ENCODE measurements at regions not wholly inside any gene's neighbourhood (a gene's known extent, or its start where the extent isn't known, plus 50 kb on each side); places are given as distances from the start of the nearest gene placed in this dataset.
"Not testable (repeated sequence)": the region's sequence is repeated elsewhere in the genome, so short reads cannot be mapped to it uniquely, and the experiment has no call there.

- peak; percentile 57 for DNase-seq (ENCODE audit: low spot score)
Observed at GRCh38 chr7:142603870-142604448, 145.3 kb upstream of the PRSS1 start.

GRCh38 chr7:142602756-142603155 is 146.5 kb upstream of the PRSS1 start:
- no peak for DNase-seq (ENCODE audit: low spot score)

DNA sequence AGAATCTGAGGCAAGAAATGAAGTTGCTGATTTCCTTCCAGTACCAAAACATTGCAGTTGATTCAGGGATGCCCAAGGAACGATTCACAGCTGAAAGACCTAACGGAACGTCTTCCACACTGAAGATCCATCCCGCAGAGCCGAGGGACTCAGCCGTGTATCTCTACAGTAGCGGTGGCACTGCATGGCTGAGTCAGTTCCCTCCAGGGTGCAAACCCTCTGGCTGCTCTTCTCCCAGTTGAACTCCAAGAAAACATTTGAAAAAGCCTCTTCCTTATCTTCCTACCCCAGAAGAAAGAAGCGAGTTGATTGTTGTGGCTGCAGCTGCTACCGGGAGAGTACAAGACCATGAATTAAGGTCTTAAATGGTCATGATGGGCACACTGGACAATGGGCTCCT is 147.1 kb upstream of the PRSS1 start:
- no peak for DNase-seq (ENCODE audit: low spot score)

DNA sequence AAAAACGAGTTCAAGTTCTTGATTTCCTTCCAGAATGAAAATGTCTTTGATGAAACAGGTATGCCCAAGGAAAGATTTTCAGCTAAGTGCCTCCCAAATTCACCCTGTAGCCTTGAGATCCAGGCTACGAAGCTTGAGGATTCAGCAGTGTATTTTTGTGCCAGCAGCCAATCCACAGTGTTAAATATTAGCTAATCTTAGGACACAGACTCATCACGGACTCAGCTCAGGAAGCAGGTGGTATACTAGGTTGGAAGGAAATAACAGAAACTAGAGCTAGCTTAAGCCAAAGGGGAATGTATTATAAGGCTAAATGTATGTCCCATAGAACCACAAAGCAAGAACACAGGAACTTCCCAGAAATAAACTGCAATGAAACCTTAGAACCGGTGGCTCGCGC is 151.0 kb upstream of the PRSS1 start:
- DNase-seq (ENCODE audit: low spot score): no peak

GRCh38 chr7:142597547-142597946 is 151.7 kb upstream of the PRSS1 start:
- DNase-seq (ENCODE audit: low spot score): no peak

GRCh38 chr7:142595816-142596516 is 153.3 kb upstream of the PRSS1 start:
- DNase-seq (ENCODE audit: low spot score): no peak

- DNase-seq (ENCODE audit: low spot score): no peak
Observed at GRCh38 chr7:142594078-142594477, 155.2 kb upstream of the PRSS1 start.

DNA sequence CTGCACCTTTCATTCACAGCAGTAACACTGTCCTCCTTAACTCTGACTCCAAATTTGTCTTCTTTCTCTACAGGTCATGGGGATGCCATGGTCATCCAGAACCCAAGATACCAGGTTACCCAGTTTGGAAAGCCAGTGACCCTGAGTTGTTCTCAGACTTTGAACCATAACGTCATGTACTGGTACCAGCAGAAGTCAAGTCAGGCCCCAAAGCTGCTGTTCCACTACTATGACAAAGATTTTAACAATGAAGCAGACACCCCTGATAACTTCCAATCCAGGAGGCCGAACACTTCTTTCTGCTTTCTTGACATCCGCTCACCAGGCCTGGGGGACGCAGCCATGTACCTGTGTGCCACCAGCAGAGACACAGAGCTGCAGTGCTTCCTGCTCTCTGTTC is 156.2 kb upstream of the PRSS1 start:
- no peak for DNase-seq (ENCODE audit: low spot score)

GRCh38 chr7:142592664-142593063 is 156.6 kb upstream of the PRSS1 start:
- no peak for DNase-seq (ENCODE audit: low spot score)

DNA sequence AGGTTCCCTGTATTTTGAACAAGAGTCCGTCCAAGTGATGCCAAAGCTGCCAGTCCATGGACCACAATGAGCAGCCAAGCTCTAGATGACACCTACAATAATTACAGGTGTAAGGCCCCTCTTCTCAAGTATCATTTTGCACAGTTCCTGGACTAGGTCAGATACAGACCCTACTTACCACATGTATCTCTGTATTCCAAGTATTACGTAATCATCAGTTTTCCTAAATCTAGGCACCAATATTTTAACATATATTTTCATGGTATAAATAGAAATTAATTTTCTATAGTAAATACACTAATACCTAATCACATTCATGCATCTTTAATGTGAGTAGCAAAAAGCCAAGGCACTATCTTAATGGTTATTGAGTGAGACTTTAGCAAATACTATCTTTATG is 157.0 kb upstream of the PRSS1 start:
- DNase-seq (ENCODE audit: low spot score): no peak

DNA sequence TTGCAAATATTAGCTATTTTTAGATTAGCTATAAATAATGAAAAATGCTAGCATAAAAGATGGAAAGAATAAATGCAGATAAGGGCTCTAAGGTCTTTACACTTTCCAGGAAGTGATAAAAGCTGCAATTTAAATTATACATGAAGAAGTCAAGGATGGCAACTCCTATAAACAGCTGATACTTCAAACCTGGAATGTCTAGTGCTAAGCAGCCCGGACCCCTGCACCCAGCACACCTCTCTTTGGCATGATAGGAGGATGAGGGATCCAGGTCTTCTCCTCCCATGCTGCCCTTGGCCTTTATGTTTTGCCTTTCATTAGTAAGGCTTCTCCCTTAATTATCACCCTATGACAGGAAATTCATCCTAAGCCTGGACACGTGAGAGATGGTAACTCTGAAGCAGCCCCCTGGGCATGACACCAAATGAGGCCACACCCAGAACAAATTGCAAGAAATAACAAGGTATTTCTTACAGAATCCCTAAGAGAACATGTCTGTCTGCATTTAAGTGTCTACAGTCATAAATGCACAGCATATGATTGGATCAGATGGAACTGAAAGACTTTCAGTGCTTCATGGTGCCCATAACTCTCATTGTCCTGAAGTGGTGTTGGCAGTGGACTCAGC is 158.3 kb upstream of the PRSS1 start:
- no peak for DNase-seq (ENCODE audit: low spot score)

- no peak for DNase-seq (ENCODE audit: low spot score)
Observed at GRCh38 chr7:142590077-142590476, 159.2 kb upstream of the PRSS1 start.

GRCh38 chr7:142587578-142588191 is 161.6 kb upstream of the PRSS1 start:
- peak; percentile 70 for DNase-seq (ENCODE audit: low spot score)

DNA sequence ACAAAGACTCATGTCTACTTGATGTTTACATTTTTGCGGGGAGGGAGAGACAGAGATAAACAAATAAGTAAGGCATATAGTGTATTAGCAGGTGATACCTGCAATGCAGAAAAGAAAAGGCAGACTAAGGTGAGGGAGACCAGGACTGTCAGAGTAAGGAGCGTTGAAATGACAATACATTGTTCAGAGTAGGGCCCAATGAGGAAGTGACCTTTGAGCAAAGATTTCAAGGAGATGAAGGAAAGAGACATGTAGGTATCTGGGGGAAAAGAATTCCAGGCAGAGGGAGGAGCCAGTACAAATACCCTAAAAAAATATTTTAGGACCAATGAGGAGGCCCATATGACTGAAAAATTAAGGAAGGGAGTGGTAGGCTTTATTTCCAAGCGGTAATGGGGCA is 162.7 kb upstream of the PRSS1 start:
- DNase-seq (ENCODE audit: low spot score): no peak

- DNase-seq (ENCODE audit: low spot score): no peak
Observed at GRCh38 chr7:142585425-142585824, 163.8 kb upstream of the PRSS1 start.

DNA sequence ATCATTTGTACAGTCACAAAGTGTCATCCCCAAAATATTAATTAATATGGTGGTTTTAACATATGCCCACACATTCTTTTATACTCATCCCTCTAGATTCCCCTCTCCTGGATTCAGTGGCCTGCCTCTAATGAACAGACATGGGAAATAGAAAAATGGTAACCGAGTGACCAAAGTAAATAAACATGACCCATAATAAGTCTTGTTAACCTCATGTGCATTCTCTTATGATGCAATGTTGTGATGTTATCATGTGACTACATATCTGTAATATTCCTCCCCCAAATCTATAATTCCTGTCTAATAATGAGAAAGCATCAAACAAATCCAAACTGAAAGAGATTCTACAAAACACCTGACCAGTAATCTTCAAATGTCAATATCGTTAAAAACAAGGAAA is 164.5 kb upstream of the PRSS1 start:
- DNase-seq (ENCODE audit: low spot score): no peak

DNA sequence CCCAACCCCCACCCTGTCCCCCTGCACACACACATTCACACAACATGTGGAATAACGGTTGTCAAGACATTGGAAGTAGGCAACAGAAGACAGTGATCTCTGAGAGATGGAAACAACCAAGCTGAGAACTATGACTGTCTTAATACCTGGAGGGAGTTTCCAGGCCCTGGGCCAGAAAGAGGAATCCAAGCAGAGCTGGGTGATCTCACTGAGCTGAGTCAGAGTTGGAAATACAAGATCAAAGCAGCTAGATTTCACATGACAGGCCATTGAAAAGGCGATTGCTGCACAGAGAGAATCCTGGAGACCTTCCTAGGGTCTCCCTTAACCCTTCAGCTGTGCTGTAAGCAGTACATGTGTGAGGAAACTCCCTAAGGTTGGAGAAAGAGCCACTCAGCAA is 165.8 kb upstream of the PRSS1 start:
- DNase-seq (ENCODE audit: low spot score): peak; percentile 55

DNA sequence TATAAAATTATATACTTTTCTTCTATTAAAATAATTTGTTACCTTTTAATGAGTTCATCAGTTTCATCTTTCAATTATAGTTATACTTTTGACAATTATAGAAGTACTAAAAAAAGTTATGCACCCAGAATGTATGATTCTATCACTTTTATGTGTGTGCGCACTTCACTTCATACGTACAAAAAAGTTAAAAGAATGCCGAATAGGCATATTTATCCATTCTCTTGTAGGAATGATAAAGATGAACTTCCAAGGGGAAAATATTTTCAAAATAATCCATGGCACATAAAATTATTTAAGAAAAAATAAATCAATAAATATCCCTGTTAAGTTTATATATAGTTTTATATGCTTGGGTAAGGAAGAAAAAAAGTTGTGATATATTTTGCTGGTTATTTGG is 166.9 kb upstream of the PRSS1 start:
- no peak for DNase-seq (ENCODE audit: low spot score)

GRCh38 chr7:142581341-142581740 is 167.9 kb upstream of the PRSS1 start:
- DNase-seq (ENCODE audit: low spot score): no peak

DNA sequence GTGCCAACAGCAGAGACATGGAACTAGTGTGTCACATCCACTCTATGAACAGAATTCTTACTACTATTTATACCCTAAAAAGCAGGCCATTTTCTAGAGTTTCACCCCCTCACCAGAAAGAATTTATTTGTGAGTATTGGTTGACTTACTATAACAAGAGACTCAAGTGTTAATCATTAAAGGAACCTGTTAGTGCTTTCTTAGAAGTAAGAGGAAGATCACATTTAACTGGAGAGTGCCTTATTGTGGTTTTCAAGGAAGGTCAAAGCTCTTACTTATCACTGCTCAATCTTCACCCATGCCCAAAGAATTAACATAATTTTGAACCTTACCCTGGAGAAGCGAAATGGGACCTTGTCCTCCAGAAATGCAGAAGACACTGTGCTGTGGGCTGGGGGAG is 169.3 kb upstream of the PRSS1 start:
- DNase-seq (ENCODE audit: low spot score): no peak

GRCh38 chr7:142575351-142575750 is 173.9 kb upstream of the PRSS1 start:
- DNase-seq (ENCODE audit: low spot score): not testable (repeated sequence)

DNA sequence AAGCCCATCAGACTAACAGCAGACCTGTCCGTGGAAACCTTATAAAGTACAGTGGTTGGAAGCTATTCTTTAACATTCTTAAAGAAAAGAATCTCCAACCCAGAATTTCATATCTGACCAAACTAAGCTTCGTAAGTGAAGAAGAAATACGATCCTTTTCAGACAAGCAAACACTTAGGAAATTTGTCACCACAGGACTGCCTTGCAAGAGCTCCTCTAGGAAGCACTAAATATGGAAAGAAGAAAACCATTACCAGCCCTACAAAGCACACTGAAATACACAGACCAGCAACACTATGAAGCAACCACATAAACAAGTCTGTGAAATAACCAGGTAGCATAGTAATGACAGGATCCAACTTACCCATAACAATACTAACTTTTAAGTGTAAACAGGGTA is 177.7 kb upstream of the PRSS1 start:
- DNase-seq (ENCODE audit: low spot score): no peak

GRCh38 chr7:142569851-142570250 is 179.4 kb upstream of the PRSS1 start:
- no peak for DNase-seq (ENCODE audit: low spot score)
